ENCODE measurements at regions not wholly inside any gene's neighbourhood (a gene's known extent, or its start where the extent isn't known, plus 50 kb on each side); places are given as distances from the start of the nearest gene placed in this dataset.

DNA sequence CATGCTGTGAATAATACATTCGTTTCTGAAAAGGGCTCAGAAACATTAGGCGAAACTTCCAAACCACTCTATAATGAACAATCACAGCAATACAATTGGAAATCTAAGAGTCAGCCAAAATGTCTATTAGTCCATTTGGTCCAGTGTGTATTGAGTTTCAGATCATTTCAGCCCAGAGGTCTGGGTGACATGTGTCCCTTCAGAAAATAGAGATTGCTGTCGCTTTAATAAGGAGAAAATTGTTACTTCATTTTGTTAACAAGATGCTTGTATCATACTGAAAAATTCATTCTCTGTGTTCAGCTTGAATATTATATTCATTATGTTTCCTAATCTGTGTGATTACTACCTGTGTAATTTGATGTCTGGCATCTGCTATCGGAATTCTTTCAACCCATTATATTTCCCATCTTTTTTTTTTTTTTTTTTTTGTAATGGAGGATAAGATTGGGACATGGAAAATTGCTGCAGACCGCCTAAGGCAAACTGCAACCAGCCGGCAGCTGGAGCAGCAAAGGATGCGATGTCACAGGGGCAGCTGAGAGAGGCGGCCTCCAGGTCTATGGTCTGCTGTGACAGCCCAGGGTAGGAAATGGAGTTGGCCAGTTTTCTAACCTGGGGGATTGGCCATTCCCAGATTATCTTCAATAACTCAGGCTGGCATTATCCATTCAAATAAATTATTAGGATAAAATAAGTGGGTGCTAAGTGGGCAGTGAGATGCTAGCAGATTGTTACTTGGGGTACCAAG is 170.9 kb upstream of the NPVF start:
- no peaks in the 10 kb centered on the region for H3K36me3 ChIP-seq
- H3K4me3 ChIP-seq = no peak overlapping the region

DNA sequence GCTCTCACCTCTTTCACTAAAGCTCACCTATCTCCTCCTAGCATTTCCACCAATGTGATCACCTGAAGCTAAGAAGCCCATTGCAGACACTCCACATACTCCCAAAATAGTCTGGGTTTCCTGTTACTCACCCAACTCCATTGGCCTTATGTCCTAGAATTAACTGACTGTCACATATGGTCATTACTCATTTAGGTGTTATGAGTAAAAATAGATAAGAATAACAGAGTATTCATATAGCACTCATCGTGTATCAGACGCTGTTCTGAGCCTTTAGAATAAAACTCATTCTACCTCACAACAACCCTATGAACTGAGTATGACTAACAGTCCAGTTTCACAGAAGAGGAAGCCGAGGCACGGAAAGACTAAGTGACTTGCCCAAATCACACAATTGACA is 174.2 kb upstream of the NPVF start:
- Histone ChIP-seq H3K4me1 (no peaks in the 10 kb centered on the region), H4K20me1 (no peaks in the 10 kb centered on the region), H3K27ac (no peak overlapping the region), H3K4me3 (no peak overlapping the region), H3K9me3 (replicated peaks in 1 of 11) (no peaks in the 10 kb centered on the region), H3K36me3 (no peaks in the 10 kb centered on the region), H3K27me3 (no peaks in the 10 kb centered on the region), H3K4me2 (no peak overlapping the region), H3K9ac (no peak overlapping the region)
- no peak for TF ChIP-seq Cebpa-rat (IDR thresholded peaks at IDR 0.05)

More for the DNA sequence above, 170.9 kb upstream of the NPVF start:
- TF ChIP-seq Cebpa-rat (IDR thresholded peaks at IDR 0.05) = no peak
- H3K9ac ChIP-seq = no peak overlapping the region
- no peaks in the 10 kb centered on the region for H3K9me3 ChIP-seq (replicated peaks in 1 of 11)
- H3K4me2 ChIP-seq = no peak overlapping the region
- H3K4me1 ChIP-seq = no peaks in the 10 kb centered on the region
- no peaks in the 10 kb centered on the region for H4K20me1 ChIP-seq
- no peak overlapping the region for H3K27ac ChIP-seq
- H3K27me3 ChIP-seq = no peaks in the 10 kb centered on the region

- H3K4me3 ChIP-seq = no peak overlapping the region
- H3K9me3 ChIP-seq (replicated peaks in 1 of 11) = no peaks in the 10 kb centered on the region
- H3K4me2 ChIP-seq = no peak overlapping the region
- H3K27ac ChIP-seq = no peak overlapping the region
- no peaks in the 10 kb centered on the region for H3K36me3 ChIP-seq
- no peaks in the 10 kb centered on the region for H4K20me1 ChIP-seq
- no peak overlapping the region for H3K9ac ChIP-seq
- H3K4me1 ChIP-seq = peaks cover 0 to 19% (median 11%) of the 10 kb centered on the region in 10 experiments; a peak in 16 of 20 replicates
- TF ChIP-seq Cebpa-rat (IDR thresholded peaks at IDR 0.05) = no peak
- H3K27me3 ChIP-seq = no peaks in the 10 kb centered on the region
Measured at GRCh38 chr7:25405736-25406135, 177.4 kb upstream of the NPVF start.

GRCh38 chr7:25407053-25407452 is 178.8 kb upstream of the NPVF start:
- Histone ChIP-seq H3K4me3 (no peak overlapping the region), H3K9ac (no peak overlapping the region), H3K27me3 (no peaks in the 10 kb centered on the region), H3K27ac (no peak overlapping the region), H4K20me1 (no peaks in the 10 kb centered on the region), H3K4me1 (peaks cover 0 to 21% (median 13%) of the 10 kb centered on the region in 10 experiments; a peak in 16 of 20 replicates), H3K36me3 (no peaks in the 10 kb centered on the region), H3K9me3 (replicated peaks in 1 of 11) (no peaks in the 10 kb centered on the region), H3K4me2 (no peak overlapping the region)
- no peak for TF ChIP-seq Cebpa-rat (IDR thresholded peaks at IDR 0.05)

DNA sequence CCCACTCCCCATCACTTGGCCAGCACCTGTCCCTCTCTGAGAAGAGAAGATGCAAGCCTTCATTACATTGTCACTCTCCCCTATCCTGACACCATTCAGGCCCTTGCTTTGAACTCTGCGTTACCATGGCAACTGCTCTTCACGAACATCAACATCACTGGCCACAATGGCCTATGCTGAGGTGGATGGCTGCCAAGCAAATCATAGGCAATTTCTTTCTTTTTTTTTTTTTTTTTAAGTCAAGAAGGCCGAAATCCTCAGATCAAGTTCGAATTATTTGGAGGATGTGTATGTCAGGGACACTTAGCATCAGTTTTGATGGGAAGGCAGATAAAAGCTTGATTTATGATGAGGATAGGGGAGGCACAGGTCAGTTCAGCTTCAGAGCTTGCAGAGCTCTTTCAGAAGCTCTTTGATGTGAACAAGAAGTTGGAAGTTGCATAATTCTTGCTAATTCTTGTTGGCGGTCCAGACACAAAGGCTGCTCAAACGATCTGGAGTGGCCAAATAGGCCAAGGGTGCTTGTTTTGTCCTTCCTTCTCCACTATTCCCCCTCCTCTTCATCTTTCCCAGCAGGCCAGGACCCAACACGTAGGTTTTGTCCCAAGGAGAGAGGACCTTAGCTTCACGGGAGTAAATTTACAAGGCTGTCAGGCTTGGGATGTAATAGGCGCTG is 179.9 kb upstream of the NPVF start:
- H3K4me3 ChIP-seq = no peak overlapping the region
- H3K27ac ChIP-seq = no peak overlapping the region
- H3K9ac ChIP-seq = no peak overlapping the region
- no peaks in the 10 kb centered on the region for H3K27me3 ChIP-seq
- no peak for TF ChIP-seq Cebpa-rat (IDR thresholded peaks at IDR 0.05)
- no peaks in the 10 kb centered on the region for H3K36me3 ChIP-seq
- H3K9me3 ChIP-seq (replicated peaks in 1 of 11) = no peaks in the 10 kb centered on the region
- no peaks in the 10 kb centered on the region for H4K20me1 ChIP-seq
- H3K4me2 ChIP-seq = no peak overlapping the region; a peak in 1 of 22 replicates
- H3K4me1 ChIP-seq = peaks cover 0 to 21% (median 13%) of the 10 kb centered on the region in 10 experiments; a peak in 16 of 20 replicates

- Histone ChIP-seq H3K4me2 (peak overlapping the region in 1 of 11 experiments; percentile 83; a peak in 3 of 22 replicates), H3K27me3 (no peaks in the 10 kb centered on the region), H3K4me3 (no peak overlapping the region), H4K20me1 (no peaks in the 10 kb centered on the region), H3K36me3 (no peaks in the 10 kb centered on the region), H3K9ac (no peak overlapping the region), H3K27ac (no peak overlapping the region), H3K9me3 (replicated peaks in 1 of 11) (no peaks in the 10 kb centered on the region), H3K4me1 (peaks cover 0 to 21% (median 13%) of the 10 kb centered on the region in 10 experiments; a peak in 16 of 20 replicates)
- TF ChIP-seq Cebpa-rat (IDR thresholded peaks at IDR 0.05) = no peak
Measured at GRCh38 chr7:25408876-25409275, 180.6 kb upstream of the NPVF start.

- Histone ChIP-seq H3K27me3 (no peaks in the 10 kb centered on the region), H3K36me3 (no peaks in the 10 kb centered on the region), H4K20me1 (no peaks in the 10 kb centered on the region), H3K9me3 (replicated peaks in 1 of 11) (no peaks in the 10 kb centered on the region), H3K4me2 (peak overlapping the region in 9 of 11 experiments; percentile 38 to 83 (median 63); a peak in 18 of 22 replicates), H3K9ac (no peak overlapping the region), H3K27ac (no peak overlapping the region), H3K4me1 (peaks cover 0 to 21% (median 13%) of the 10 kb centered on the region in 10 experiments; a peak in 16 of 20 replicates), H3K4me3 (no peak overlapping the region)
- no peak for TF ChIP-seq Cebpa-rat (IDR thresholded peaks at IDR 0.05)
Measured at GRCh38 chr7:25409897-25410636, 181.8 kb upstream of the NPVF start.

DNA sequence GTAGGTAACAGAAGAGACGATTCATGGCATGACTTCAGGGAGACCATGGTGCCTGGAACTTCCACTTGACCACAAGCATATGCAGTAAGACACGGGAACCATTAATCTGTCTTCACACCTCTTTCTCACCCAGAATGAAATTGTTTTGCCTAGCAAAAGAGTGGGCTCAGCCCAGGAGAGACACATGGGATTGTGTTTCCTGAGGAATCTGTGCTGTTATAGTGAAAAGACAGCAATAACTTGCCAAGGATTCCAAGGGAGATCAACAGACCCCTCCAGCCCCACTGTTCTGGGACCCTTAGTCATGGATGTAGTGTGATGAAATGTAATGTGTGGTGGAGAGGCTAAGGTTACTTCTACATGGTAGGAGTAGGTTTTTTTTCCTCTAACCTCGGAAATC is 192.5 kb upstream of the NPVF start:
- Histone ChIP-seq H3K27me3 (no peaks in the 10 kb centered on the region), H3K4me1 (no peaks in the 10 kb centered on the region), H4K20me1 (no peaks in the 10 kb centered on the region), H3K9ac (no peak overlapping the region), H3K36me3 (no peaks in the 10 kb centered on the region), H3K4me3 (no peak overlapping the region), H3K9me3 (replicated peaks in 1 of 11) (no peaks in the 10 kb centered on the region; a peak in 1 of 22 replicates), H3K4me2 (no peak overlapping the region), H3K27ac (no peak overlapping the region)
- TF ChIP-seq Cebpa-rat (IDR thresholded peaks at IDR 0.05) = no peak

DNA sequence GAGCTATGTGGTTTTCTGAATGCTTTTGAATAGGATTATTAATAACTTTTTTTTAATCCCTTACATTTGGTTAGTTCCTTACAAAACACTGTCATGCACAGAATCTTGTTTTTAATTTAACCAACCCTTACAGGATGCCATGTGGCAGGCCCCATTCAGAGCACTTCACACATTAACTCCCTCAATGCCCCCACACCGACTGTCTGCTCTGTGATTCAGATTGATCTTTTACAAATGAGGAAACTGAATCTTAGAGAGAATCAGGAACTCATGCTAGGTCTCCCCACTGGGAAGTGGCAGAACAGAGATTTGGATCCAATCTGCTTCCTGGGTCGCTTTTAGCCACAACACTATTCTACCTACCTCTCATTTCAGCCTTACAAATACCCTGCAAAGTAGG is 195.8 kb upstream of the NPVF start:
- Histone ChIP-seq H4K20me1 (no peaks in the 10 kb centered on the region), H3K27ac (no peak overlapping the region), H3K4me2 (no peak overlapping the region), H3K4me3 (no peak overlapping the region), H3K9me3 (replicated peaks in 1 of 11) (no peaks in the 10 kb centered on the region; a peak in 1 of 22 replicates), H3K4me1 (peaks cover 0 to 9% (median 0%) of the 10 kb centered on the region in 10 experiments; a peak in 5 of 20 replicates), H3K9ac (no peak overlapping the region), H3K27me3 (no peaks in the 10 kb centered on the region), H3K36me3 (no peaks in the 10 kb centered on the region)
- TF ChIP-seq Cebpa-rat (IDR thresholded peaks at IDR 0.05) = no peak

Measured in BLaER1 treated with 17β-estradiol and CSF1 and Interleukin-3, amounts not matched to agents 10 nM and 100 nM (cell line).